A172 (cell line): ENCODE measurements at regions not wholly inside any gene's neighbourhood (a gene's known extent, or its start where the extent isn't known, plus 50 kb on each side); places are given as distances from the start of the nearest gene placed in this dataset.
"Not testable (repeated sequence)": the region's sequence is repeated elsewhere in the genome, so short reads cannot be mapped to it uniquely, and the experiment has no call there.

ENCODE experiments used
- DNase-seq: peaks from one replicate; pipeline ENCODE4 v3.0.0-alpha.2; 2015; ENCODE audit warnings: low spot score

GRCh38 chr13:79614250-79614918 is 133.4 kb downstream of the NDFIP2 start:
- no peak for DNase-seq

DNA sequence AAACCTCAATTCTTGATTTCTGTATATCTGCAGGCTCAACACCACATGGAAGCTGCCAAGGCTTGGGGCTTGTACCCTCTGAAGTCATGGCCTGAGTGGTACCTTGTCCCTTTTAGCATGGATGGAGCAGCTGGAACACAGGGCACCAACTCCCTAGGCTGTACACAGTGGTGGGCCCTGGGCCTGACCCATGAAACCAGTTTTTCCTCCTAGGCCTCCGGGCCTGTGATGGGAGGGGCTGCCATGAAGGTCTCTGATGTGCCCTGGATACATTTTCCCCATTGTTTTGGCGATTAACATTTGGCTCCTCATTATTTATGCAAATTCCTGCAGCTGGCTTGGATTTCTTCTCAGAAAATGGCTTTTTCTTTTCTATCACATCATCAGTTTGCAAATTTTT is 131.6 kb downstream of the NDFIP2 start:
- no peak for DNase-seq

DNA sequence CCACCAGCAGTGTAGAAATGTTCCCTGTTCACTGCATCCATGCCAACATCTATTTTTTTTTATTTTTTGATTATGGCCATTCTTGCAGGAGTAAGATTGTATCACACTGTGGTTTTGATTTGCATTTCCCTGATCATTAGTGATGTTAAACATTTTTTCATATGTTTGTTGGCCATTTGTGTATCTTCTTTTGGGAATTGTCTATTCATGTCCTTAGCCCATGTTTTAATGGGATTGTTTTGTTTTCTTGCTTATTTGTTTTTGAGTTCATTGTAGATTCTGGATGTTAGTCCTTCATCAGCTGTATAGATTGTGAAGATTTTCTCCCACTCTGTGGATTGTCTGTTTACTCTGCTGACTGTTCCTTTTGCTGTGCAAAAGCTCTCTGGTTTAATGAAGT is 126.9 kb downstream of the NDFIP2 start:
- DNase-seq: not testable (repeated sequence)
